Stimulated activated CD4-positive, alpha-beta T cell treated with anti-CD3 and anti-CD28 coated beads, TNF-alpha, amount 100 ng/mL, for 48 hours (primary cell): ENCODE measurements at regions not wholly inside any gene's neighbourhood (a gene's known extent, or its start where the extent isn't known, plus 50 kb on each side); places are given as distances from the start of the nearest gene placed in this dataset.
"Not testable (repeated sequence)": the region's sequence is repeated elsewhere in the genome, so short reads cannot be mapped to it uniquely, and the experiment has no call there.

ENCODE experiments used
- DNase-seq, 3 donors: peaks; one replicate each; pipeline ENCODE4 v3.0.0-alpha.2; 2020; ENCODE audit warnings: low read depth in 3 of 3

DNA sequence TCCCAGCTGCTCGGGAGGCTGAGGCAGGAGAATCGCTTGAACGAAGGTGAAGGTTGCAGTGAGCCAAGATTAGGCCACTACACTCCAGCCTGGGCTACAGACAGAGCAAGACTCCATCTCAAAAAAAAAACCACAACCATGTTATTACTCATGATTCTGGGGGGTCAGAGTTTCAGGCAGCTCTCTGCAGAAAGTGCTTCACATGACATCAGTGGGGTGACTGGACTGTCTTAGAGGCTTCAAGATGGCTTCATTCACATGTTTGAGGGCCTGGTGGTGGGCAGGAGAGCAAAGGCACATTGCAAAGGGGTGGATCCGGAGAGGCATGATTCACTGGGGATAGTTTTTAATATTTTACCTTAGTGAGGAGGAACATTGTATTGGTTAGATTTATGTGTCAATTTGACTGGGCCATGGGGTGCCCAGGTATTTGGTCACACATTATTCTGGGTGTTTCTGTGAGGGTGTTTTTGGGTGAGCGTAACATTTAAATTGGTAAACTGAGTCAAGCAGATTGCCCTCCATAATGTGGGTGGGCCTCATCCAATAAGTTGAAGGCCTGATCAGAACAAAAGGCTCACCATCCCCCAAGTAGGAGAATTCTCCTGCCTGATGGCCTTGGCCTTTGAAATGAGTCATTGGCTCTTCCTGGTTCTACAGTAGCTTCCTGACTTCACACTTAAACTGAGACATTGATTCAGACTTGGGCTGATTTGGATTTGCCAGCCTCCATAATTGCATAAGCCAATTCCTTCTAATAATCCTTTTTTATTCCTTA is 109.8 kb downstream of the GOSR1 start:
- DNase-seq: no peak

DNA sequence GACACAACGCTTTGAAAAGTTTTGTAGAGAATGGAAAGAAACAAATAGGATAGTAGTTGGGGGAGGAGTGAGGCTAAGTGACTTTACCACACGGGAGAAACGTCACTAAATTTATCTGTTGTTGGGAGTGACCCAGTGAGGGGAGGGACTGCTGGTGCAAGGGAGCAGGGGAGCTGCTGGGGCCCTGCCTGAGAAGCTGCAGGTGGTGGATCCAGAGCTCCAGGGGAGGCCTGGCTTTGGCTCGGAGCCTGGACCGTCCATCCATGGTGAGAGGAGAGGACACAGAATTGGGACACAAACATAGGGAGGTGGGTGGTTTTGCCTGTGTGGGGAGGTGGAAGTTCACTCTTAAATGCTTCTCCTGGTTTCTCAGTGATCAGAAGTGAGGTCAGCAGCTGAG is 107.6 kb downstream of the GOSR1 start:
- DNase-seq: no peak

DNA sequence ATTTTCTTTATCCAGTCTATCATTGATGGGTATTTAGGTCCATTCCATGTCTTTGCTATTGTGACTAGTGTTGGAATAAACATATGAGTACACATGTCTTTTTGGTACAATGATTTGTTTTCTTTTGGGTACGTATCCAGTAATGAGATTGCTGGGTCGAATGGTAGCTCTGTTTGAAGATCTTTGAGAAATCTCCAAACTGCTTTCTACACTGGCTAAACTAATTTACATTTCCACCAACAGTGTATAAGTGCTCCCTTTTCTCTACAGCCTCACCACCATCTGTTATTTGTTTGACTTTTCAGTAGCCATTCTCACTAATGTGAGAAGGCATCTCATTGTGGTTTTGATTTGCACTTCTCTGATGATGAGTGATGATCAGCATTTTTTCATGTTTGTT is 103.7 kb downstream of the GOSR1 start:
- DNase-seq: no peak

DNA sequence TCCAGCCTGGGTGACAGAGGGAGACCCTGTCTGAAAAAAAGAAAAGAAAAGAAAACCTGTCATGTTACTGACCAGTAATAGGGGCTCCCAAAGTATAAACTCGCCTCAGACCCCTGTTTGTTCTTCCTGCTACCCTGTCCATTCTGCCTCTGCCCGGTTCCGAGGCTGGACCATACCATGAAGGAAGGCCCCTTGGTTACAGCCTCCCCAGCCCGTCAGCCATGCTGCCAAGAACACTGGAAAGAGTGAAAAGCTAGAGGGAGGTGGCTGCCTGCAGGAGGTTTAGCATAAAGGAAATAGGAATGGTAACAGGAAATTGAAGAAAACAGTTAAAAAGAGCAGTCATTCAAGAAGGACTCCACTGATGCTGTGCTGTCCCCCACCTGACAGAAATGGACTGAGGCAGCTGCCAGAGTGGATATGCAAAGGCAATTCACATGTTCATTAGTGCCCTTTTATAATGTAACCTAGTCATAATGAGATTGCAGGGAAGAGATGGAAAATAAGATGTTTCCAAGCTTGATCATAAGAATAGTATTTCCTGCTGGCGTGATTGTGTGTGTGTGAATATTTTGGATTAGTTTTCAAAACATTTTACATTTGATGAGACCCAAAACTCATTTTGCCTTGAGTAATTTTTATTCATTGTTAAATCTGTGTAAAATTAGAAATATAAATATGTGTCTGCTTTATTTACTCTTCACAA is 102.6 kb downstream of the GOSR1 start:
- DNase-seq: no peak

DNA sequence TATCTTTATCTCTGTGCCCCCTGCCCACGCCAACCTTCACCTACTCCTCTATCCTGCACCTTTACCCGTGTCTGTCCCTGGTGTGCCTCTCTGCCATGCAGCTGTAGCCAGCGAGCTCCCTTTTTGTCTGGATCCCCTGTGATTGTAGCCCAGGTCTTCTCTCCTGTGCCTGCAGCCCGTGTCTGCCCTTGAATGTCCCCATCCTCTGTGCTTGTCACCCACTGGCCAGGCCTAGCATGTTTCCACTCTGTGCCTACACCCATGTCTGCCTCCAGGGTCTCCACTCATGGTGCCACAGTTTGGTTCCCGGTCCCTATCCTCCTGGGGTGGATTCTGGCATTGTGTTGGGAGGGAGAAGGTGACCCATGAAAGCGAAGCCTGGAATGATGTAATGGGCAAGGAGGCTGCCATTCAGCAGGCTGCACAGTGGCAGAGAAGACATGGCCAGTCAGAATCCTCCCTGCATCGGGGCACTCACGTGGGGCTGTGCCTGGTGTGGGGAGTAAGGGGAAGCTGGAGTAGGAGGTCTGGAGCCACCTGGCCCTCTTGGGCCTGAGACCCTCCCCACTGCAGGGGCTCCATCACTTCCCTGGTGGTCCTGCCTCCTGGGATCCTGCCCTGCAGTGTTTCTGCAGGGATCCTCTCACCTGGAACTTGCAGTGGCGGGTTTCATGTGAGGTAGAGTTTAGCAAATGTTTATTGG is 101.0 kb downstream of the GOSR1 start:
- DNase-seq: not testable (repeated sequence)
